H9 (cell line): ENCODE measurements at regions not wholly inside any gene's neighbourhood (a gene's known extent, or its start where the extent isn't known, plus 50 kb on each side); places are given as distances from the start of the nearest gene placed in this dataset.

Experiments used
- DNase-seq: peaks from one replicate; pipeline ENCODE4 v3.0.0-alpha.2; 2017
- H2AFZ ChIP-seq: one replicate; pipeline ENCODE4 v1.6.1; 2013; ENCODE audit warnings: mild to moderate bottlenecking, low read length, control low read depth, moderate library complexity
- H2AK5ac ChIP-seq: 2 replicates; pipeline ENCODE4 v1.6.1; 2013; ENCODE audit warnings: low read length, control low read depth, mixed read lengths; ENCODE audit not compliant: insufficient read length
- H2BK120ac ChIP-seq: one replicate; pipeline ENCODE4 v1.6.1; 2013; ENCODE audit warnings: low read depth, mild to moderate bottlenecking, low read length, control low read depth, inconsistent platforms; ENCODE audit not compliant: poor library complexity, severe bottlenecking
- H2BK12ac ChIP-seq: 2 replicates; pipeline ENCODE4 v1.6.1; 2013; ENCODE audit warnings: low read length, control low read depth, mixed read lengths, low read depth; ENCODE audit not compliant: insufficient read length
- H2BK15ac ChIP-seq: 2 replicates; pipeline ENCODE4 v1.6.1; 2013; ENCODE audit warnings: low read depth, low read length, control low read depth
- H2BK20ac ChIP-seq: one replicate; pipeline ENCODE4 v1.6.1; 2013; ENCODE audit warnings: low read depth, mild to moderate bottlenecking, low read length, control low read depth, inconsistent platforms; ENCODE audit not compliant: poor library complexity, severe bottlenecking
- H2BK5ac ChIP-seq: 2 replicates; pipeline ENCODE4 v1.6.1; 2013; ENCODE audit warnings: low read length, control low read depth, mixed read lengths; ENCODE audit not compliant: insufficient read length
- H3K14ac ChIP-seq: 2 replicates; pipeline ENCODE4 v1.6.1; 2013; ENCODE audit warnings: low read length, control low read depth; ENCODE audit not compliant: insufficient read depth
- H3K18ac ChIP-seq: 2 replicates; pipeline ENCODE4 v1.6.1; 2013; ENCODE audit warnings: low read depth, mild to moderate bottlenecking, mixed read lengths, low read length, control low read depth; ENCODE audit not compliant: insufficient read length
- H3K23ac ChIP-seq: 2 replicates; pipeline ENCODE4 v1.6.1; 2013; ENCODE audit warnings: low read length, control low read depth, mixed read lengths, low read depth; ENCODE audit not compliant: insufficient read length
- H3K23me2 ChIP-seq: 2 replicates; pipeline ENCODE4 v1.6.1; 2013; ENCODE audit warnings: low read depth, mild to moderate bottlenecking, mixed read lengths, low read length, control low read depth; ENCODE audit not compliant: insufficient read length, poor library complexity, severe bottlenecking
- H3K27ac ChIP-seq: 2 replicates; pipeline ENCODE4 v1.5.1; 2013; ENCODE audit warnings: low read length, control low read depth, mixed read lengths, low read depth; ENCODE audit not compliant: insufficient read length
- H3K27me3 ChIP-seq: 2 replicates; pipeline ENCODE4 v1.6.1; 2013; ENCODE audit warnings: low read length, control low read depth, inconsistent platforms; ENCODE audit not compliant: insufficient read depth
- H3K4ac ChIP-seq: 2 replicates; pipeline ENCODE4 v1.6.1; 2013; ENCODE audit warnings: low read depth, mild to moderate bottlenecking, control low read depth, inconsistent platforms, low read length, moderate library complexity
- H3K4me1 ChIP-seq: 2 replicates; pipeline ENCODE4 v1.6.1; 2013; ENCODE audit warnings: low read length, control low read depth, inconsistent platforms; ENCODE audit not compliant: insufficient read depth
- H3K4me2 ChIP-seq: 2 replicates; pipeline ENCODE4 v1.6.1; 2013; ENCODE audit warnings: low read length, control low read depth, mixed read lengths; ENCODE audit not compliant: insufficient read length, insufficient read depth
- H3K56ac ChIP-seq: 2 replicates; pipeline ENCODE4 v1.6.1; 2013; ENCODE audit warnings: low read depth, mild to moderate bottlenecking, mixed read lengths, low read length, control low read depth; ENCODE audit not compliant: insufficient read length
- H3K79me1 ChIP-seq: 2 replicates; pipeline ENCODE4 v1.6.1; 2013; ENCODE audit warnings: low read depth, mild to moderate bottlenecking, moderate library complexity, low read length, control low read depth, inconsistent platforms; ENCODE audit not compliant: insufficient read depth, poor library complexity, severe bottlenecking
- H3K79me2 ChIP-seq: 2 replicates; pipeline ENCODE4 v1.6.1; 2013; ENCODE audit warnings: low read length, control low read depth, inconsistent platforms; ENCODE audit not compliant: insufficient read depth
- H3K9ac ChIP-seq: 2 replicates; pipeline ENCODE4 v1.6.1; 2013; ENCODE audit warnings: low read length, control low read depth, mixed read lengths; ENCODE audit not compliant: insufficient read length; ENCODE audit errors: extremely low read depth
- H3K9me3 ChIP-seq: one replicate; pipeline ENCODE4 v1.6.1; 2013; ENCODE audit warnings: low read depth, low read length, inconsistent platforms; ENCODE audit not compliant: control insufficient read depth
- H3T11ph ChIP-seq: one replicate; pipeline ENCODE4 v1.6.1; 2013; ENCODE audit warnings: mild to moderate bottlenecking, low read length, control low read depth, inconsistent platforms
- H4K20me1 ChIP-seq: one replicate; pipeline ENCODE4 v1.6.1; 2013; ENCODE audit not compliant: control insufficient read depth, insufficient read length, insufficient read depth
- H4K5ac ChIP-seq: 2 replicates; pipeline ENCODE4 v1.6.1; 2013; ENCODE audit warnings: low read depth, mild to moderate bottlenecking, mixed read lengths, low read length, control low read depth; ENCODE audit not compliant: insufficient read length
- H4K8ac ChIP-seq: replicated peaks from 2 replicates; pipeline ENCODE4 v1.6.1; 2013; ENCODE audit warnings: low read length, control low read depth, mixed read lengths, low read depth; ENCODE audit not compliant: insufficient read length
- H4K91ac ChIP-seq: 2 replicates; pipeline ENCODE4 v1.6.1; 2013; ENCODE audit warnings: low read depth, mild to moderate bottlenecking, moderate library complexity, mixed read lengths, low read length, control low read depth; ENCODE audit not compliant: insufficient read length
- H3K27ac Mint-ChIP-seq, 3 experiments: 2 replicates in 2 of 3; 3 replicates in 1 of 3; pipeline ENCODE4 v1.8.0; 2020 to 2021; ENCODE audit warnings: mixed read lengths in 3 of 3, mild to moderate bottlenecking in 1 of 3, moderate library complexity in 1 of 3
- H3K27me3 Mint-ChIP-seq: 2 replicates; pipeline ENCODE4 v1.8.0; 2021; ENCODE audit warnings: low read depth, mild to moderate bottlenecking, moderate library complexity, mixed read lengths
- H3K36me3 Mint-ChIP-seq, 3 experiments: 2 replicates in 2 of 3; 3 replicates in 1 of 3; pipeline ENCODE4 v1.8.0; 2020 to 2021; ENCODE audit warnings: low read depth in 3 of 3, mixed read lengths in 3 of 3; ENCODE audit not compliant: insufficient read depth in 1 of 3
- H3K4me1 Mint-ChIP-seq, 2 experiments: 2 replicates each; pipeline ENCODE4 v1.8.0; 2020; ENCODE audit warnings: mixed read lengths in 2 of 2
- H3K4me3 Mint-ChIP-seq, 2 experiments: 2 replicates in 1 of 2; 3 replicates in 1 of 2; pipeline ENCODE4 v1.8.0; 2020 to 2021; ENCODE audit warnings: mild to moderate bottlenecking in 2 of 2, mixed read lengths in 2 of 2, moderate library complexity in 1 of 2
- H3K9me3 Mint-ChIP-seq, 2 experiments: 2 replicates in 1 of 2; 3 replicates in 1 of 2; pipeline ENCODE4 v1.8.0; 2020; ENCODE audit warnings: mild to moderate bottlenecking in 2 of 2, mixed read lengths in 2 of 2, moderate library complexity in 1 of 2
- WGBS: extraction: QIAGEN DNeasy Blood & Tissue Kit; methylation state at CpG from one replicate; pipeline ENCODE4 v1.1.7; 2013; ENCODE audit warnings: missing lambda C conversion rate, low lambda C conversion rate, mixed read lengths; ENCODE audit not compliant: insufficient read length; ENCODE audit errors: extremely low coverage; 5-methylcytosine and 5-hydroxymethylcytosine counted together
- TF ChIP-seq, protein P1 (sequence below): fragments of 200-600 bp; sonication (generic); conservative IDR thresholded peaks from 3 replicates; pipeline ENCODE4 v1.8.0; 2021; ENCODE audit warnings: antibody characterized with exemption, mild to moderate bottlenecking

DNA sequence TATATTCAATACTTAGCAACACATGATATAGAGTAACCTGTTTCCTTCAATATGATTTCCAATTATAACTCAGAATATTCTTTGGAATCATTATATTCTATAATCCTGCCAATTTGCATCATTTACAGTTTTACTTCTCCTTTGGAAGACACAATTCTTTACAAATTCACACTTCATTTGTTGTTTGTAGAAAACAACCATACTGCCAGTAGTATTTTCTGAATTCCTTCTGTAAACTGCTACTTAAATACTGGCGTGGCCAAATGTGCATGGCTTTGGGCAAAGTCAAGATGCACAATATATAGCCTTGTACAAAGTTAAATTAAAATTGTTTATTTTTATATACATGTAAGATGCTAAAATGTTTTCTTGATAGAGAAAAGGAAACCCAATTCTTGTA lies 687.1 kb upstream of the NEGR1 start:
- Histone ChIP-seq H2BK20ac (no peak overlapping the region), H2BK15ac (no peak overlapping the region), H2BK12ac (no peak overlapping the region), H3K14ac (no peak overlapping the region), H3K18ac (no peak overlapping the region), H3K4me1 (no peaks in the 10 kb centered on the region), H2BK120ac (no peak overlapping the region), H2AK5ac (no peak overlapping the region), H3K79me2 (no peaks in the 10 kb centered on the region), H3K9me3 (no peaks in the 10 kb centered on the region), H2BK5ac (no peak overlapping the region), H3K4me2 (no peak overlapping the region), H4K8ac (no peak overlapping the region), H3K23me2 (no peaks in the 10 kb centered on the region), H3K79me1 (no peaks in the 10 kb centered on the region), H3K27ac (no peak overlapping the region), H3T11ph (no peak overlapping the region), H3K56ac (no peak overlapping the region), H4K5ac (no peak overlapping the region), H2AFZ (no peak overlapping the region), H3K9ac (no peak overlapping the region), H4K91ac (no peak overlapping the region), H3K23ac (no peak overlapping the region), H3K27me3 (no peaks in the 10 kb centered on the region), H3K4ac (no peak overlapping the region), H4K20me1 (no peaks in the 10 kb centered on the region)
- no peak for DNase-seq
- Mint-ChIP-seq H3K9me3 (peaks cover 3 to 8% of the 10 kb centered on the region in 2 experiments; a peak in 4 of 5 replicates), H3K27ac (no peak overlapping the region), H3K4me3 (no peak overlapping the region), H3K4me1 (peaks cover 6 to 19% of the 10 kb centered on the region in 2 experiments), H3K36me3 (peaks cover 0 to 14% (median 0%) of the 10 kb centered on the region in 3 experiments; a peak in 3 of 7 replicates), H3K27me3 (no peaks in the 10 kb centered on the region)
- no CpG with 5 or more reads among the region's 1 CpG for WGBS
- TF ChIP-seq, protein P1, sequence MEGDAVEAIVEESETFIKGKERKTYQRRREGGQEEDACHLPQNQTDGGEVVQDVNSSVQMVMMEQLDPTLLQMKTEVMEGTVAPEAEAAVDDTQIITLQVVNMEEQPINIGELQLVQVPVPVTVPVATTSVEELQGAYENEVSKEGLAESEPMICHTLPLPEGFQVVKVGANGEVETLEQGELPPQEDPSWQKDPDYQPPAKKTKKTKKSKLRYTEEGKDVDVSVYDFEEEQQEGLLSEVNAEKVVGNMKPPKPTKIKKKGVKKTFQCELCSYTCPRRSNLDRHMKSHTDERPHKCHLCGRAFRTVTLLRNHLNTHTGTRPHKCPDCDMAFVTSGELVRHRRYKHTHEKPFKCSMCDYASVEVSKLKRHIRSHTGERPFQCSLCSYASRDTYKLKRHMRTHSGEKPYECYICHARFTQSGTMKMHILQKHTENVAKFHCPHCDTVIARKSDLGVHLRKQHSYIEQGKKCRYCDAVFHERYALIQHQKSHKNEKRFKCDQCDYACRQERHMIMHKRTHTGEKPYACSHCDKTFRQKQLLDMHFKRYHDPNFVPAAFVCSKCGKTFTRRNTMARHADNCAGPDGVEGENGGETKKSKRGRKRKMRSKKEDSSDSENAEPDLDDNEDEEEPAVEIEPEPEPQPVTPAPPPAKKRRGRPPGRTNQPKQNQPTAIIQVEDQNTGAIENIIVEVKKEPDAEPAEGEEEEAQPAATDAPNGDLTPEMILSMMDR = no peak
